ENCODE measurements at regions not wholly inside any gene's neighbourhood (a gene's known extent, or its start where the extent isn't known, plus 50 kb on each side); places are given as distances from the start of the nearest gene placed in this dataset.

DNA sequence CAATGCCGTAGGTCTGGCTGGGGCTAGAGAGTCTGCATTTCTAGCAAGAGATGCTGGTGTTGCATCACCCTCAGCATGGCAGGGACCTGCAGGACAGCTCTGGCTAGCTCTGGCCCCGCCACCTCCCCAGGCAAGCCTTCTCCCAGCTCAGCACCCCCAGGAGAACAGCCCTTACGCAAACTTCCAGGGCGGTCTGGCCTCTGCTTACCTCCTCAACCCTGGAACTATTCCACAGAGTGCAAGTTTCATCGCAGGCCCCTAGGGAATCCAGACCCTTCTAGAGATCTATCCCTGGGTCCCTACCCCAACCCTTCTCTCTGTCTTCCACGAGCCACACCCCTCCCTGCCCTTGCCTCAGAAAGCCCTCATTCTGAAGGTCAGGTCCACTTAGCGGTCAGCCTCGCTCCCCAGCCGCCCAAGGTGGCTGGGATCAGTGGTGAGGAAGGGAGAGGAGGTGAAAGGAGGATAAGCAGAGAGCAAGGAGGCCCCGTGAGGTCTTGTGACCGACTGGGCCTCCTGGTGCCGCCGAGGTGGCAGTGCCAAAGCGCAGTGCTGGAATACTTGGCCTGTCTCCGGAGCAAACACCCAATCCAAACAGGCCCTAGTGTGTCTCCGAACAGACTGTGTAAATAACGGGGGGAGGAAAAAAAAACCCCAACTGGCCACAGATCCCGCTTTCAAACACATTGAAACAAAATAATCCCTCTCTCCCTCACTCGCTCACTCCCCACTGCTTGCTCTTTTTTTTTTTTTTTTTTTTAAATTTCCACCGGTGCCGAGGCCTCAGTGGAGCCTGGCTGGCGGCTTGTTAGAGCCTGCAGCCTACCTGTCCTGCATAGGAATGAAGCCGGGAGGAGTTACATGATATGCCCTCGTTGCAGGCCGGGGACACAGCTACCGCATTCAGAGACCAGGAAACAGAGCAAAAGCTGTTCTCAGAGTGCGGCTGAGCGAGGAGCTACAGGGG lies 380.9 kb downstream of the SOX9 start:
- H3K4me3 ChIP-seq (ENCODE audit: low read depth, low read length) = no peak overlapping the region
- no peaks in the 10 kb centered on the region for H3K27me3 ChIP-seq (ENCODE audit: control insufficient read depth, insufficient read depth, low read length)
- no peak for DNase-seq (ENCODE audit: low read depth)
- no peak for TF ChIP-seq CTCF (IDR thresholded peaks at IDR 0.05; ENCODE audit: insufficient read depth, low read length, poor library complexity, severe bottlenecking)
- H3K36me3 ChIP-seq (ENCODE audit: control insufficient read depth, insufficient read depth, low read length) = no peaks in the 10 kb centered on the region

GRCh38 chr17:72502371-72503341 lies 381.8 kb downstream of the SOX9 start:
- no peak for TF ChIP-seq CTCF (IDR thresholded peaks at IDR 0.05; ENCODE audit: insufficient read depth, low read length, poor library complexity, severe bottlenecking)
- H3K27me3 ChIP-seq (ENCODE audit: control insufficient read depth, insufficient read depth, low read length) = no peaks in the 10 kb centered on the region
- no peaks in the 10 kb centered on the region for H3K36me3 ChIP-seq (ENCODE audit: control insufficient read depth, insufficient read depth, low read length)
- H3K4me3 ChIP-seq (ENCODE audit: low read depth, low read length) = no peak overlapping the region
- no peak for DNase-seq (ENCODE audit: low read depth)

- no peak overlapping the region for H3K4me3 ChIP-seq (ENCODE audit: low read depth, low read length)
- no peak for TF ChIP-seq CTCF (IDR thresholded peaks at IDR 0.05; ENCODE audit: insufficient read depth, low read length, poor library complexity, severe bottlenecking)
- H3K27me3 ChIP-seq (ENCODE audit: control insufficient read depth, insufficient read depth, low read length) = no peaks in the 10 kb centered on the region
- DNase-seq (ENCODE audit: low read depth) = no peak
- no peaks in the 10 kb centered on the region for H3K36me3 ChIP-seq (ENCODE audit: control insufficient read depth, insufficient read depth, low read length)
These were observed 382.7 kb downstream of the SOX9 start for GRCh38 chr17:72503556-72503955.

- Histone ChIP-seq H3K27me3 (ENCODE audit: control insufficient read depth, insufficient read depth, low read length) (no peaks in the 10 kb centered on the region), H3K4me3 (ENCODE audit: low read depth, low read length) (no peak overlapping the region), H3K36me3 (ENCODE audit: control insufficient read depth, insufficient read depth, low read length) (no peaks in the 10 kb centered on the region)
- DNase-seq (ENCODE audit: low read depth) = no peak
- TF ChIP-seq CTCF (IDR thresholded peaks at IDR 0.05; ENCODE audit: insufficient read depth, low read length, poor library complexity, severe bottlenecking) = no peak
These were observed 384.0 kb downstream of the SOX9 start for GRCh38 chr17:72504783-72505182.

DNA sequence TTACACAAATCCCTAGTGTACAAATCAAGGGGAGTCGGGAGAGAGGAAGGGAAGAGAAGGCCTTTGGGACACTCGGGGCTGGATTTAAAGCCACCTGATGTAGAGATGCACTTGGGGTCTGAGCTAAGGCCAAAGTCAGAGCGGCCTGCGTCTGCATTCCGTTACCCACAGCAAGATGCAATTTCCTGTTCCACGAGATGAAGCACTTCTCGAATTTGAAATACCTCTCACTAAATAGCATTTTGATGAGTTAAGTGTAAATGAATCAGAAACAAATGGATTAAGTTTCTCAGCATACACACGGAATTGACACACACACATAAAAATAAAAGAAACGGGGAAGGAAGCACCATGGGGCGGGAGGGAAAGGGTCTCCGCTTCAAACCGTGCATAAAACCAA lies 386.0 kb downstream of the SOX9 start:
- Histone ChIP-seq H3K27me3 (ENCODE audit: control insufficient read depth, insufficient read depth, low read length) (no peaks in the 10 kb centered on the region), H3K4me3 (ENCODE audit: low read depth, low read length) (no peak overlapping the region), H3K36me3 (ENCODE audit: control insufficient read depth, insufficient read depth, low read length) (no peaks in the 10 kb centered on the region)
- DNase-seq (ENCODE audit: low read depth) = no peak
- TF ChIP-seq CTCF (IDR thresholded peaks at IDR 0.05; ENCODE audit: insufficient read depth, low read length, poor library complexity, severe bottlenecking) = no peak
